Thyroid gland (tissue), 4 donors: ENCODE measurements at regions not wholly inside any gene's neighbourhood (a gene's known extent, or its start where the extent isn't known, plus 50 kb on each side); places are given as distances from the start of the nearest gene placed in this dataset.

Source experiments
- POLR2A ChIP-seq, 2 donors: fragments of 450-650 bp; IDR thresholded peaks; one replicate each; pipeline ENCODE4 v1.6.1; 2017; ENCODE audit warnings: antibody characterized with exemption in 2 of 2, mild to moderate bottlenecking in 2 of 2, moderate library complexity in 1 of 2
- TF ChIP-seq, protein P1 (sequence below), 6 experiments: fragments of 200-600 bp in 3 of 6; fragments of 450-650 bp in 3 of 6; sonication (generic) in 3 of 6; IDR thresholded peaks; one replicate each; pipeline ENCODE4 v1.5.1; 2016 to 2019; ENCODE audit warnings: antibody characterized with exemption in 6 of 6, mild to moderate bottlenecking in 2 of 6, inconsistent platforms in 1 of 6, moderate library complexity in 1 of 6

DNA sequence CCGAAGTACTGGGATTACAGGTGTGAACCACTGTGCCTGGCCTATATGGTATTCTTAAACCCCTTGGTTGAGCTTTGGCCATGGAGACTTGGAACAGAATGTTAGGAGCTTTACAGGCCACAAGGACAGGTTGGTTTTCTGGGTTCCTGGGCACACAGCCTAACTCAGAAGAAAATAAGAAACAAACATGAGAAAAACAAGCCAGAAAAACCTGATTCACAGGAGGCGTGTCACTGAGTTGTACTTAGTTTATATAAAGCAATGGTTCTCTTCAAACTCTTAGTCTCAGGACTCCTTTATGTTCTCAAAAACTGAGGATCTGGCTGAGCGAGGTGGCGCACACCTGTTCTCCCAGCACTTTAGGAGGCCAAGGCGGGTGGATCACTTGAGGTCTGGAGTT lies 125.1 kb upstream of the SPATA13 start:
- no peak for TF ChIP-seq POLR2A (IDR thresholded peaks at IDR 0.05)
- TF ChIP-seq, protein P1, sequence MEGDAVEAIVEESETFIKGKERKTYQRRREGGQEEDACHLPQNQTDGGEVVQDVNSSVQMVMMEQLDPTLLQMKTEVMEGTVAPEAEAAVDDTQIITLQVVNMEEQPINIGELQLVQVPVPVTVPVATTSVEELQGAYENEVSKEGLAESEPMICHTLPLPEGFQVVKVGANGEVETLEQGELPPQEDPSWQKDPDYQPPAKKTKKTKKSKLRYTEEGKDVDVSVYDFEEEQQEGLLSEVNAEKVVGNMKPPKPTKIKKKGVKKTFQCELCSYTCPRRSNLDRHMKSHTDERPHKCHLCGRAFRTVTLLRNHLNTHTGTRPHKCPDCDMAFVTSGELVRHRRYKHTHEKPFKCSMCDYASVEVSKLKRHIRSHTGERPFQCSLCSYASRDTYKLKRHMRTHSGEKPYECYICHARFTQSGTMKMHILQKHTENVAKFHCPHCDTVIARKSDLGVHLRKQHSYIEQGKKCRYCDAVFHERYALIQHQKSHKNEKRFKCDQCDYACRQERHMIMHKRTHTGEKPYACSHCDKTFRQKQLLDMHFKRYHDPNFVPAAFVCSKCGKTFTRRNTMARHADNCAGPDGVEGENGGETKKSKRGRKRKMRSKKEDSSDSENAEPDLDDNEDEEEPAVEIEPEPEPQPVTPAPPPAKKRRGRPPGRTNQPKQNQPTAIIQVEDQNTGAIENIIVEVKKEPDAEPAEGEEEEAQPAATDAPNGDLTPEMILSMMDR (IDR thresholded peaks at IDR 0.05) = no peak
